KMS-11 (cell line): ENCODE measurements at regions not wholly inside any gene's neighbourhood (a gene's known extent, or its start where the extent isn't known, plus 50 kb on each side); places are given as distances from the start of the nearest gene placed in this dataset.
A peak's percentile ranks its signal among the peaks of the same experiment; 100 is the strongest.

Experiments
- H2AFZ ChIP-seq: fragments of 200-600 bp; sonication (generic); 2 replicates; pipeline ENCODE4 v1.6.1; 2016; ENCODE audit warnings: antibody characterized with exemption, mixed run types, low read depth
- H3K27ac ChIP-seq: fragments of 200-600 bp; sonication (generic); 2 replicates; pipeline ENCODE4 v1.6.1; 2016; ENCODE audit warnings: mild to moderate bottlenecking, mixed run types
- H3K27me3 ChIP-seq: fragments of 200-600 bp; sonication (generic); 2 replicates; pipeline ENCODE4 v1.6.1; 2017; ENCODE audit warnings: mild to moderate bottlenecking, low read depth, mixed run types, moderate library complexity; ENCODE audit not compliant: insufficient read depth
- H3K36me3 ChIP-seq: fragments of 200-600 bp; sonication (generic); 2 replicates; pipeline ENCODE4 v1.6.1; 2017; ENCODE audit warnings: mild to moderate bottlenecking, mixed run types; ENCODE audit not compliant: insufficient read depth
- H3K4me1 ChIP-seq: fragments of 200-600 bp; sonication (generic); 2 replicates; pipeline ENCODE4 v1.6.1; 2016; ENCODE audit warnings: mild to moderate bottlenecking, low read depth, mixed run types; ENCODE audit not compliant: poor library complexity, severe bottlenecking
- H3K4me2 ChIP-seq: fragments of 200-600 bp; sonication (generic); 2 replicates; pipeline ENCODE4 v1.7.0; 2016; ENCODE audit warnings: mild to moderate bottlenecking, mixed run types
- H3K4me3 ChIP-seq: fragments of 200-600 bp; sonication (generic); IDR thresholded peaks from 2 replicates; pipeline ENCODE4 v1.6.1; 2017; ENCODE audit warnings: low read depth, low read length, mixed read lengths; ENCODE audit not compliant: insufficient read depth
- H3K79me2 ChIP-seq: fragments of 200-600 bp; sonication (generic); 2 replicates; pipeline ENCODE4 v1.6.1; 2016; ENCODE audit warnings: low read depth, mixed run types; ENCODE audit not compliant: insufficient read depth
- H3K9ac ChIP-seq: fragments of 200-600 bp; sonication (generic); 2 replicates; pipeline ENCODE4 v1.6.1; 2016; ENCODE audit warnings: mild to moderate bottlenecking, mixed run types
- H4K20me1 ChIP-seq: fragments of 200-600 bp; sonication (generic); 2 replicates; pipeline ENCODE4 v1.6.1; 2016; ENCODE audit warnings: mild to moderate bottlenecking, mixed run types; ENCODE audit not compliant: insufficient read depth
- TF ChIP-seq, protein P1 (sequence below): fragments of 200-600 bp; sonication (generic); conservative IDR thresholded peaks from 2 replicates; pipeline ENCODE4 v1.6.1; 2017; ENCODE audit warnings: low read depth, mild to moderate bottlenecking, antibody characterized with exemption, low read length, moderate library complexity, mixed read lengths

DNA sequence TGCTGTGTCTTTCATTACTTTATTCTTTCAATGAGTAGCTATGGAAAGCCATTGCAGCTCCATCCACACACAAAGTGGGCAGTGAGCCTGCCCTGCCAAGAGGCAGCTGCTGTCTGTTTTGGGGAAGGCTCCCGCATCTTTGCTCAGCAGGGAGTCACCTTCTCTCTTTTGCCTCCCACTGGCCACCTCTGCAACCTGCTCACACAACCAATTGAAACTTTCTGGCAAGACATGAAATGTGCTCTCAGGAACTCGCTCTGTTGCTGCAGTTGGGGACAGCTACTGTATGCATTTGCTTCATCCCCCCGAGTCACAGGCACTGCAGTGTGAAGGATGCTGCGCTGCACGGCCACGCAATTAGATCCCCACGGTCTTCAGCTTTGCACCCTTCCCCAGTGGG lies 244.8 kb upstream of the NFE2L3 start:
- Histone ChIP-seq H2AFZ (peak overlapping the region; percentile 23; the same call in 1 of the 2 replicates), H3K27ac (peak overlapping the region; percentile 42; the same call in 1 of the 2 replicates), H3K4me1 (peaks cover 69% of the 10 kb centered on the region)

DNA sequence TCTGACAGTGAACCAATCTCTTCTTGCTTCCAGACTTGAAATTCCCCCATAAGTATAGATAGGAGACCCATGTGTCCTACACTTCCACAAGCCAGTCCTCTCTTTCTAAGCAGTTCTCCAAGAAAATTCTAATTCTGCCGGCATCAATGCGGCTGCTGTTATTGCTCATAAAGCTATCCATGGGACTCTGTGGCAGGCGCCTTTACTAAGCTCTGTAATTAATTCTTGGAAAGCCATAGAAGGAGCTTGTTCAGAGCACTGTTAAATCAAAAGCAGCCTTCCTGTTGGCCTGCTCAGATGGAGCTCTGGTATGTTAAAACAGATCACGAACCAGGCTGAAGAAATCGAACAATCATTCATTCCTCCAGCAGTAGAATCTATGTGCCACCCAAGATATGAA lies 244.3 kb upstream of the NFE2L3 start:
- Histone ChIP-seq H2AFZ (peak overlapping the region; percentile 23; the same call in 1 of the 2 replicates), H3K4me3 (no peak overlapping the region), H3K4me1 (peaks cover 74% of the 10 kb centered on the region), H3K79me2 (no peaks in the 10 kb centered on the region), H3K27ac (peak overlapping the region; percentile 42; the same call in 1 of the 2 replicates), H3K4me2 (peak overlapping the region; percentile 82; the same call in 1 of the 2 replicates), H3K9ac (no peak overlapping the region), H4K20me1 (no peaks in the 10 kb centered on the region), H3K36me3 (no peaks in the 10 kb centered on the region), H3K27me3 (no peaks in the 10 kb centered on the region)
- TF ChIP-seq, protein P1, sequence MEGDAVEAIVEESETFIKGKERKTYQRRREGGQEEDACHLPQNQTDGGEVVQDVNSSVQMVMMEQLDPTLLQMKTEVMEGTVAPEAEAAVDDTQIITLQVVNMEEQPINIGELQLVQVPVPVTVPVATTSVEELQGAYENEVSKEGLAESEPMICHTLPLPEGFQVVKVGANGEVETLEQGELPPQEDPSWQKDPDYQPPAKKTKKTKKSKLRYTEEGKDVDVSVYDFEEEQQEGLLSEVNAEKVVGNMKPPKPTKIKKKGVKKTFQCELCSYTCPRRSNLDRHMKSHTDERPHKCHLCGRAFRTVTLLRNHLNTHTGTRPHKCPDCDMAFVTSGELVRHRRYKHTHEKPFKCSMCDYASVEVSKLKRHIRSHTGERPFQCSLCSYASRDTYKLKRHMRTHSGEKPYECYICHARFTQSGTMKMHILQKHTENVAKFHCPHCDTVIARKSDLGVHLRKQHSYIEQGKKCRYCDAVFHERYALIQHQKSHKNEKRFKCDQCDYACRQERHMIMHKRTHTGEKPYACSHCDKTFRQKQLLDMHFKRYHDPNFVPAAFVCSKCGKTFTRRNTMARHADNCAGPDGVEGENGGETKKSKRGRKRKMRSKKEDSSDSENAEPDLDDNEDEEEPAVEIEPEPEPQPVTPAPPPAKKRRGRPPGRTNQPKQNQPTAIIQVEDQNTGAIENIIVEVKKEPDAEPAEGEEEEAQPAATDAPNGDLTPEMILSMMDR, result no peak

More for the DNA sequence above, 244.8 kb upstream of the NFE2L3 start:
- Histone ChIP-seq H3K79me2 (no peaks in the 10 kb centered on the region), H3K27me3 (no peaks in the 10 kb centered on the region), H3K9ac (no peak overlapping the region), H3K4me2 (peak overlapping the region; percentile 82), H4K20me1 (no peaks in the 10 kb centered on the region), H3K4me3 (no peak overlapping the region), H3K36me3 (no peaks in the 10 kb centered on the region)
- TF ChIP-seq, protein P1, result no peak

DNA sequence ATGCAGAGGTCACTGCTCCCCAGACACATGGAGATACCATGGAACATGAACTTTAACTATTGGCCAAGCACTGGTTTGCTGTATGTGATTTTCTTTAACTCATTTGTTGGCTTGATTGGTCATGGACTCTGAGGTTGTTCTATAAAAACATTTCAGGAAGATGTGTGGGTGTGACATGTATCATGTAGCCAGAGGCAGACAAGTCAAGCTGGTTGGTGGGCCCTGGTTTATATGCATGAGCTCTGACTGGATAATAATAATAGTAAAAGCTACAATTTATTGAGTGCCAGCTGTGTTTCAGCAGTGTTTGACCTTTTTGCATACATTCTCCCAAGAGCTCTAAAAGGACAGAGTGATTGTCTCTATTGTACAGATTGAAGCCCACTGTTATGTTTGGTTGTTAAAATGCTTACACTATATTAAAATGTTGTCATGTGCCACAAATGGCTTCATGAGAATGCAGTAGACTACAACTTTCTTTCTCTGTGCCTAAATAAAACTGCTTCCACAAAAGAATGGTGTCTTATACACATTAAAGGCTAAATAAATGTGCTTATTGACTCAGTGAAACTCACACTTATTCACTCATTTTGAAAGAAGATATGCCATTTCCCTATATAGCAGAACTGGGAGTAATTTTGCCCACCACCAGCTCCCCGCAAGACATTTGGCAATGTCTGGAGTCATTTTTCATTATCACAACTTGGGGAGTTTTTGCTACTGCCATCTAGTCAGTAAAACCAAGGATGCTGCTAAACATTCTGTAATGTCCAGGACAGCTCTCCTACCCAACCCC lies 243.6 kb upstream of the NFE2L3 start:
- Histone ChIP-seq H3K9ac (no peak overlapping the region), H3K27me3 (no peaks in the 10 kb centered on the region), H3K4me1 (peaks cover 80% of the 10 kb centered on the region), H2AFZ (no peak overlapping the region), H3K4me2 (no peak overlapping the region; the same call in 1 of the 2 replicates), H3K79me2 (no peaks in the 10 kb centered on the region), H3K27ac (no peak overlapping the region), H3K36me3 (no peaks in the 10 kb centered on the region), H3K4me3 (no peak overlapping the region), H4K20me1 (no peaks in the 10 kb centered on the region)
- TF ChIP-seq, protein P1, result no peak

DNA sequence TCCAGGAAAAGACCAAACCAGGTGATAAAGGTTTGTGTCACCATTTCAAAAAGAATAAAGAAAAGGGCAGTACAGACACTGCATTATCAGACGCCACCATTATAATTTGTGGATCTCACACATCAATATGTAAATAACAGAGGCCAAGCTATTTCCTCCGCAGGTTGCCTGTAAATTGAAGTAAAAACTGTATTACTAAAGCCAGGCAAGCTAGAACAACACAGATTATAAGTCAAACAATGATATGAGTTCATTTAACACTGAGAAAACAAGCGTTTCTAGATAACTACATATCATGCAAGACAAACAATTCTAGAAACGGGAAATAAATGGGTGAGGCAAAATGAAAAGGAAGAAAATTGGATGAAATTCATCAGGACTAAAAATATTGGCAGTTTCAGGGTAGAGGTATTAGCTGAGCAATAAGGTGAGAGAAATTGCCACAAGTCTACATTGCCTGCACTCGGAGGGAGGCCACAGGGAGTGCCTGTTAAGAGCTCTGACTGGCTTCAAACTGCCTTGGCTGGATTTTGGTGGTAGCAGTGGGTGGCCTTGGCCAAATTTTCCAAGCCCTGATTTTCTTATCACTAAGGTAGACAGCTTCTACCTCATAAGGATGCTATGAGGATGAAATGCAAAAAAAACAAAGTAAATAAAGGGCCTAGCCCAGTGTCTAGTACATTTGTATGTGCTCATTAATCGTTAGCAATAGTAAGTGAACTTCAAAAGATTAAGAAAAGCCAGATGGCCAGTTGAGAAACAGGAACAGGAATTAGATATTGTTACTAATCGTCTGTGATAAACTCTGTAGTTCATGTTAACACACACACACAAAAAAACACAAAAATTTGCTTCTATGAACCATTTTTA lies 240.0 kb upstream of the NFE2L3 start:
- H3K27ac ChIP-seq, result no peak overlapping the region
- no peak overlapping the region for H3K4me3 ChIP-seq
- no peaks in the 10 kb centered on the region for H3K27me3 ChIP-seq
- H3K36me3 ChIP-seq, result no peaks in the 10 kb centered on the region
- peaks cover 68% of the 10 kb centered on the region for H3K4me1 ChIP-seq
- H4K20me1 ChIP-seq, result no peaks in the 10 kb centered on the region
- TF ChIP-seq, protein P1, result no peak
- no peaks in the 10 kb centered on the region for H3K79me2 ChIP-seq
- H2AFZ ChIP-seq, result no peak overlapping the region
- no peak overlapping the region for H3K9ac ChIP-seq
- peak overlapping the region; percentile 61; the same call in 1 of the 2 replicates for H3K4me2 ChIP-seq
